GM19351 (cell line): ENCODE measurements at regions not wholly inside any gene's neighbourhood (a gene's known extent, or its start where the extent isn't known, plus 50 kb on each side); places are given as distances from the start of the nearest gene placed in this dataset.
A peak's percentile ranks its signal among the peaks of the same experiment; 100 is the strongest.

Experiments
- ATAC-seq: cut with Tn5 transposase; IDR thresholded peaks from one replicate; pipeline ENCODE4 v1.9.1; 2021; ENCODE audit warnings: mild to moderate bottlenecking, moderate library complexity; ENCODE audit not compliant: unreplicated experiment

DNA sequence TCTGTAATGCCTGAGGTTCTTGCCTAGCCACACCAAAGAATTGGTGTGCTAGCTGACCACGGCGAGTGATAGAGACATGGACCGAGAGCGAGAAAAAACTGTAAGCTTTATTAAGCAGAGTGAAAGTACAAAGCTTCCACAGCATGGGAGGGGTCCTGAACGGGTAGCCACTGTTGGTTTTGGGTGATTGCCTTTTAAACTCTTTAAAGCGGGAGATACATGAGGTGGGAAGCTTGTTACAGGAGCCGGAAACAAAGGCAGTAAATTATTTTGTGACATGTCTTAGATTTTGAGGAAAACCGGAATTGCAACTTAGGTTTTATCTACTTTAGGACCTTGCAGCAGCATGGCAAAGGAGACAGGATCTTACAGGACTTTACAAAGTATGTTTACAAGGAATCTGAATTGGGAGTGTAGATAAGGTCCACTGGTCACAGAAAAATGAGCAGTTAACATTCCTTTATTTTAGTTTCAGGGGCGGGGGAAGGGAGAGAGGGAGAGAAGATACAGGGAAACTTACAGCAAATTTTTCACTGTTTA lies 252.7 kb upstream of the MBL2 start:
- ATAC-seq, result no peak

DNA sequence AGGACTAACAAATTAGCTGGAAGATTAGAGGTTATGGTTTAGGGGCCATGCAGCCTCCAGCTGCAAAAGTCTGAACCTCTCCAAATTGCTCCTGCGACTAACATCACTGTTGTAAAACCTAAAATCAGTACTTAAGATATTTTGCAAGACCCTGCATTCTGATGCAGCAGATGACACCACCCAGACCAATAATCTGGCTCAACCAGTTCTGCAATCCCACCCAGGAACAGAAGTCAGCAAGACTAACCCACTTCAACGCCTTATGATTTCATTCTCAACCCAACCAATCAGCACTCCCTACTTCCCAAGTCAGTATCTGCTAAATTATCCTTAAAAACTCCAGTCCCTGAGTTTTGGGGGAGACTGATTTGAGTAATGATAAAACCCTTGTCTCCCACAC lies 250.8 kb upstream of the MBL2 start:
- no peak for ATAC-seq

DNA sequence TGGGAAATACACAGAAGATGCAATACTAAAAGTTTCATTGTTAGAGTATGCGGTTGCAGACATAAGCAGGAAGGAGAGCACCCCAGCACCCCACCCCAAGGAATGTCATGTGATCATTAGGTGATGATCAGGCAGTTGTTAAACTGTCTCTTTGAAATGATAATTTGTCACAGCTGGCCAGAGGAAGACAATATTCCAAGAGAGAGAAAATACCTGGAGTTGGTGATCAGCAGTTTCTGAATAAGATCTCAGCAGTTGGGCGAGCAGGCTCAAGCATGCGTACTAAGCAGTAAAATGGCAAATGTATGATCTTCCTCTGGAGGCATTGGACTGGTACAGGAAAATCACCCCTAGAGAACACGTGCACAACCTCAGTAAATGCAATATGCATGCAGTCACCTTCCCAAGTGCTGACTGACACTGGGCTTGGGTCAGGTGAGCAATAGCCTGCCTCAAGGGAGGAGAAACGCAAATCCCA lies 250.1 kb upstream of the MBL2 start:
- ATAC-seq, result no peak

- ATAC-seq, result peak; percentile 84
Measured at GRCh38 chr10:53013201-53013810, 240.7 kb upstream of the MBL2 start.

- no peak for ATAC-seq
Measured at GRCh38 chr10:53009961-53010907, 237.7 kb upstream of the MBL2 start.

GRCh38 chr10:53007527-53007842 lies 234.9 kb upstream of the MBL2 start:
- no peak for ATAC-seq

DNA sequence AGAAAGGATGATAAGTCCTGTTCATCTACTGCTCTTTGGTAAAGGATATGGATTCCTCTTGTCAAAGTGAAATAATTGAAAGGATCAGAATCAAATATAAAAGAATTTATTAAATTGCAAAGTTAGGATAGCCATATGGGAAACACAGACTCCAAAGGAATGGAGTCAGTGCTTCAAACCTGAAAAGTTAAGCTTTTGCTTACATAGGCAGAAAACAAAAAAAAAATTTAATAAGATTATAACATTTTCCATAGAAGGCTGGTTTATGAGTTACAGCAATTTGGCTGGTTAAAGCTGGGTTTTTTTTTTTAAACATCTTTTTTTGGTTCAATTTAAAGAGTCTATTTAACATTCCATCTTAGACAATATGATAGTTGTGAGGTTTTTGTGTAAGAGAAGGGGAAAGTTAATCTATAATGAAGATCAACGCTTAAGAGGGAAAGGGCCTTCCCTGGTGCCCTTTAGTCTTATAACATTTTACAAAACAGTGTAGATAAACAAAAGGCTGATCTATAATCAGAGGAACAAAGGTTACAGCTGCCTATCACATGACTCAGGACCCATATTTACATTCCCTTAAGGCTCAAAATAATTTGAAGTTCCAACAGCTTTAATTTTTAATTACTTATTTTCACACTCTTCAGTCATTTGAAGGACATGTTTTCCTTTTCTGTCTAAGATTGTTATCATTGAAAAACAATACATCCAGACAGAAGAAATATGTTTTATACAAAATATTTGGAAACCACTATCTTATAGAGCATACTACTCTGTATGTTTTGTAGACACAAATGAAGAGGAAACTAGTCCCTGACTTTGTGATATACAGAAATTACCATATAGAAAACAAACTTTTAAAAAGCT lies 234.3 kb upstream of the MBL2 start:
- no peak for ATAC-seq

- ATAC-seq, result no peak
Measured at GRCh38 chr10:53005612-53006345, 233.2 kb upstream of the MBL2 start.

DNA sequence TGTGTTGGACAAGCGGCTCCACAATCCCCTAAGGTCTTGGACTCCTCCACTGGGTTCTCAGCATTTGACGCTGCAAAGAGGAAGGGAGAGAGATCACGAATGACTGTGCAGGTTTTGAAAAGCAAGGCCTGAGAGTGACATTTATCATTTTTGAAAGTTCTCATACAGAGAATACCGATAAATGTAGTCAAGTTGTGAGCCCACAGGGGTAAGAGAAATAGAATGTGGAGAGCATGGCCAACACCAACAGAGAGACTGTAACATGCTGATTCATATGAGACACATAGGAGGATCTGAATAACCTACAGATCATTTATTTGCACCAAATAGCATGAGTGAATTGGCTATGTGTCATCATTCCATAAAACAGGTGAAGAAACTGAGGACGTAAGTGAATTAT lies 230.5 kb upstream of the MBL2 start:
- ATAC-seq, result peak; percentile 67

DNA sequence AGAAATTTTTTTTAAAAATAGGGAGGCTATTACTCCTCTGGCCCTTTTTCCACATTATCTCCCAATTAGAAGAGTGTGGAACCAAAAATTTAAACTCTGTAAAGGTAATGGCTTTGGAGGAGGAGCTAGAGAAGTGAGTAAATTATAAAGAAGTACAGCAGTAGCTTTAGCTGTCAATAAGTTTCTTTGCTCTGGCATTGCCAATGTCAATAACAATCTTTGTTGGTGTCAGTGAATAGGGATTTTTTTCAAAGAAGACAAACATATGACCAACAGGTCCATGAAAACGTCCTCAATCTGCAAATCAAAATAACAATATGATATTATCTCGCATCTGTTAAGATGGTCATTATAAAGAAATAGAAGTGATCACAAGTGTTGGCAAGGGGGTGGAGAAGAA lies 227.1 kb upstream of the MBL2 start:
- ATAC-seq, result no peak

GRCh38 chr10:52999258-52999657 lies 226.7 kb upstream of the MBL2 start:
- ATAC-seq, result no peak

DNA sequence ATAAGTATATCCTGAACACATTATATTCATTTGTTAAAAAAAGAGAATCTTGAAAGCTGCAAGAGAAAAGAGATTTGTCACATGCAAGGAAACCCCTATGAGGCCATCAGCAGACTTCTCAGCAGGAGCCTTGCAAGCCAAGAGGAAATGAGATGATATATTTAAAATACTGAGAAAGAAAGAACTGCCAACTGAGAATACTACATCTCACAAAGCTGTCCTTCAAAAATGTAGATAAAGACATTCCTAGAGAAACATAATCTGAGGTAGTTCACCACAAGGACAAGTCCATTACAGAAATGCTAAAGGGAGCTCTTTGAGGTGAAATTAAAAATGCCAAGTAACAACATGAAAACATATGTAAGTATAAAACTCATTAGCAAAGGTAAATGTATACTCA lies 224.4 kb upstream of the MBL2 start:
- no peak for ATAC-seq

DNA sequence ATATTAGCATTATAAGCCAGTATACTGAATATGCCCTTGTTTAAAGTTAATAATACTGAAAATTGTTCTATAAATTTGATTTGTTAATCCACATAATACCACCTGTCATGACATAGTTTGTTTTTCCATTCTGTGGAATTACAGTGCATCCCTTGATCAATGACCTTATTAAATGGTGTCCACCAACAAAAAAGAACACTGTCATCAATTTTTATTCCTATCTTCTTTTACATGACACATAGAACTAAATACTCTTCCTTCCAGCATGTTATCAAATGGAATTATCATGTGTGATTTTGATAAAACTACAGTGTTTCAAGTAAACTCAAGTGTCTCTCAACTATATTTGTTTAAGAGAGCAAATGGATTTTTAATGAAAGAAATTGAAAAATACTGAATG lies 221.8 kb upstream of the MBL2 start:
- ATAC-seq, result no peak

DNA sequence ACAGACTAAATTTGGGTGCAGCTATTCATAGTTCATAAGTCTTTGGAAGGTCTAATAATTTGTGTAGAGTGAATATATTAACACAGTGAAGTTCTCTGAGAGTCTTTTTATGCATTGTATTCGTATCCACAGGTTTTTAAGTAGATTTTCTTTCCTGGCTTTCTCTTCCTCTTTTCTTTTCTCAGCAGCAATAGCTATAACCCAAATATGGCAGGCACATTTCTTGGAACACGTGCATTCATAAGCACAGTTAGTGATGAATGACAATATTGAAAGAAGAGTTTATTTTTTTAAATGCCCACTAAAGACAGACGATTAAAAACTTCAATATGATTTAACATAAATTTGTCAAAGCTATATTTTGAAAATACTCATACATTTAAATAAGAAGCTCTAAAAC lies 220.5 kb upstream of the MBL2 start:
- ATAC-seq, result no peak

GRCh38 chr10:52992567-52992966 lies 220.0 kb upstream of the MBL2 start:
- ATAC-seq, result no peak

DNA sequence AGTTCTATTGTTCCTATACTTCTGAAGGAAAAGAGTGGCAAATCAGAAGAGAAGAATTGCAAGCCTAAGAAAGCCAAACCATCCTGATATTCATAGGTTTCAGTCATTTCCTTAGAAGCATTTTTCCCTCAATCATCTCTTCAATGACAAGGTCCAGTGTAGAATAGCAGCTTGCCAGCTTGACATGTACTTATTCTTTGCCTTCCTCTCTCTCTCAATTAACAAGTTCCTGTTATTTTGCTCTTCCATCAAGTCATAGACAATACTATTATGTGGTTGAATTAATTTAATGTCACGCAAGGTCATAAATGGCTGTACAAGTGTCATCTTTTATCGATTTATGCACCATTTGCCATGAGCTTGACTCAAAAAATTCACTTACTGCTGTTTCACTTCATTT lies 216.3 kb upstream of the MBL2 start:
- no peak for ATAC-seq

- no peak for ATAC-seq
Measured at GRCh38 chr10:52986125-52986524, 213.5 kb upstream of the MBL2 start.

DNA sequence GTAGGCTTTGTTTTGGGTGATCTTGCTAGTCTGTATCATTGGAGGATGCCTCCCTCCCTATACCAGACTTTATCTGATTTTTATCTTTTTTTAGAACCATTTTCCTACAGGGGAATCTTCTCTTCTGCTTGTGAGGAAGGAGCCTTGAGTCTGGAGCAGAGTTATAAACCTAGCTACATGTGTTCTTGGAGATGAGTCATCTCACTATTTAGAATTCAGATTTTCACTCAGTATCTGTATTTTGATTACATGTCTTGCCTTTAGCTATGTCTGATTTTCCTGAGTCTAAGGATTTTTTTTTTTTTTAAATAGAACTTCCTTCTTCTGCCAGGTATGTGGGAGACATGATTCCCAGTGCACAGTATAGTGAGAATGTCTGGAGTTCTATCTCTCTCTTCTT lies 211.6 kb upstream of the MBL2 start:
- no peak for ATAC-seq

- no peak for ATAC-seq
Measured at GRCh38 chr10:52979295-52979990, 206.9 kb upstream of the MBL2 start.

DNA sequence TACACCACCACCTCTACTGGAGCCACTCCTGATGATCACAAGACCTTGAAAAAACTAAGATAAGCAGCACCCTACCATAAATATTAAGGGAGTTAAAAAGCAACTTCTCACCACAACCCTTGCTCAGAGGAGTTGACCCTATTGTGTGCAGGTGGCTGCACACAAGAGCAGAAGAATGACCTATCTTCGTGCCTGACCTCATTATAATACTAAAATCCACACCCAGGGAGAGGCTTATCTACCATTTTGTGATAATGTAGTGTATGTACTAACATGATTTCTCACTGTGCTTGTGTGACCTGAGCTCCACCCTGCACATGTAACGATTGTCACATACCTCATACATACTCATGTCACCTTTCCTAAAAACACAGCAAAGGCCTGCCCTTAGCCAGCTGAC lies 205.0 kb upstream of the MBL2 start:
- no peak for ATAC-seq
